H1 (cell line): ENCODE measurements at regions not wholly inside any gene's neighbourhood (a gene's known extent, or its start where the extent isn't known, plus 50 kb on each side); places are given as distances from the start of the nearest gene placed in this dataset.

Experiments
- CTCF ChIA-PET: fragments of 300-600 bp; sonication (Branson Sonifier 250); formaldehyde crosslinking; loops from one replicate; lab custom pipeline; 2021; ENCODE audit not compliant: partially characterized antibody; lab: Charles Lee
- POLR2A ChIA-PET: fragments of 300-600 bp; sonication (Branson Sonifier 250); formaldehyde crosslinking; loops from one replicate; lab custom pipeline; 2021; ENCODE audit warnings: inconsistent platforms; ENCODE audit not compliant: partially characterized antibody; lab: Charles Lee
- DNase-seq, 2 experiments: peaks; one replicate each; pipeline versions ENCODE4 v3.0.0 to v3.0.0-alpha.2; 2010 to 2022; ENCODE audit warnings: low spot score in 2 of 2, low read depth in 1 of 2, mixed read lengths in 1 of 2
- FAIRE-seq: peaks from 2 replicates; lab custom pipeline; 2011; peaks lifted over from hg19 to GRCh38; lab: Jason Lieb, UNC
- H2AFZ ChIP-seq: 2 replicates; pipeline ENCODE4 v1.8.1; 2012; ENCODE audit warnings: low read length, inconsistent platforms
- H2AK5ac ChIP-seq: 2 replicates; pipeline ENCODE4 v1.6.1; 2013; ENCODE audit warnings: low read depth, low read length
- H2BK120ac ChIP-seq: replicated peaks from 2 replicates; pipeline ENCODE3; 2013; ENCODE audit warnings: low read depth, low read length, inconsistent platforms
- H2BK12ac ChIP-seq: 2 replicates; pipeline ENCODE4 v1.6.1; 2013; ENCODE audit warnings: low read depth, low read length
- H2BK15ac ChIP-seq: 2 replicates; pipeline ENCODE4 v1.6.1; 2013; ENCODE audit warnings: low read length
- H2BK20ac ChIP-seq: 2 replicates; pipeline ENCODE4 v1.6.1; 2013; ENCODE audit warnings: low read length
- H2BK5ac ChIP-seq: 2 replicates; pipeline ENCODE4 v1.6.1; 2013; ENCODE audit warnings: low read depth, low read length
- H3K14ac ChIP-seq: 2 replicates; pipeline ENCODE4 v1.6.1; 2013; ENCODE audit warnings: inconsistent platforms; ENCODE audit not compliant: insufficient read length
- H3K18ac ChIP-seq: 2 replicates; pipeline ENCODE4 v1.6.1; 2013; ENCODE audit warnings: low read length; ENCODE audit errors: extremely low read depth
- H3K23ac ChIP-seq: 2 replicates; pipeline ENCODE4 v1.6.1; 2013; ENCODE audit warnings: inconsistent platforms; ENCODE audit not compliant: insufficient read length
- H3K23me2 ChIP-seq: 2 replicates; pipeline ENCODE4 v1.6.1; 2013; ENCODE audit warnings: low read depth, low read length
- H3K27ac ChIP-seq: 2 replicates; pipeline ENCODE4 v1.6.1; 2011; ENCODE audit warnings: low read depth, low read length, inconsistent platforms
- H3K27me3 ChIP-seq, 4 experiments: replicated peaks in 1 of 4; 1 replicate in 1 of 4; 2 replicates in 3 of 4; pipeline versions ENCODE4 v1.6.1 to v1.8.1; 2011 to 2013; ENCODE audit warnings: low read length in 3 of 4, mild to moderate bottlenecking in 3 of 4, inconsistent platforms in 2 of 4, mixed read lengths in 2 of 4, moderate library complexity in 1 of 4; ENCODE audit not compliant: control insufficient read depth in 3 of 4, insufficient read depth in 3 of 4; ENCODE audit errors: extremely low read depth in 1 of 4
- H3K36me3 ChIP-seq, 4 experiments: 2 replicates each; pipeline versions ENCODE4 v1.6.1 to v1.8.1; 2011 to 2013; ENCODE audit warnings: mild to moderate bottlenecking in 4 of 4, low read length in 3 of 4, moderate library complexity in 2 of 4, control low read depth in 1 of 4, inconsistent platforms in 1 of 4; ENCODE audit not compliant: insufficient read depth in 4 of 4, control insufficient read depth in 2 of 4
- H3K4ac ChIP-seq: replicated peaks from 2 replicates; pipeline ENCODE3; 2013; ENCODE audit warnings: low read length, low read depth, mixed read lengths, inconsistent platforms; ENCODE audit not compliant: insufficient read length
- H3K4me1 ChIP-seq, 4 experiments: replicated peaks in 1 of 4; 1 replicate in 1 of 4; 2 replicates in 3 of 4; pipeline versions ENCODE4 v1.6.1 to v1.8.1; 2011 to 2013; ENCODE audit warnings: low read length in 3 of 4, inconsistent platforms in 2 of 4, mixed read lengths in 1 of 4; ENCODE audit not compliant: insufficient read depth in 4 of 4, control insufficient read depth in 3 of 4
- H3K4me2 ChIP-seq, 2 experiments: 2 replicates each; pipeline versions ENCODE4 v1.6.1 to v1.8.1; 2011 to 2013; ENCODE audit warnings: low read depth in 2 of 2, low read length in 2 of 2, control low read depth in 1 of 2, inconsistent platforms in 1 of 2, mild to moderate bottlenecking in 1 of 2; ENCODE audit not compliant: insufficient read depth in 1 of 2
- H3K4me3 ChIP-seq, 4 experiments: fragments of 200-600, 300-600 bp in 1 of 4; sonication (generic), shearing (Covaris generic), sonication (Bioruptor Twin) in 1 of 4; 2 replicates each; pipeline versions ENCODE4 v1.5.1 to v1.8.1; 2011 to 2016; ENCODE audit warnings: low read length in 4 of 4, low read depth in 3 of 4, control low read depth in 2 of 4, inconsistent platforms in 2 of 4, mild to moderate bottlenecking in 2 of 4, mixed read lengths in 1 of 4, moderate library complexity in 1 of 4; ENCODE audit not compliant: insufficient read depth in 2 of 4; ENCODE audit errors: extremely low read depth in 1 of 4
- H3K56ac ChIP-seq: replicated peaks from 2 replicates; pipeline ENCODE3; 2013; ENCODE audit warnings: low read depth, mild to moderate bottlenecking, mixed read lengths, low read length, inconsistent platforms; ENCODE audit not compliant: insufficient read length
- H3K79me1 ChIP-seq: 2 replicates; pipeline ENCODE4 v1.6.1; 2013; ENCODE audit warnings: low read depth, low read length, control low read depth
- H3K79me2 ChIP-seq, 2 experiments: 2 replicates each; pipeline versions ENCODE4 v1.6.1 to v1.8.1; 2012 to 2013; ENCODE audit warnings: low read length in 2 of 2, mild to moderate bottlenecking in 2 of 2, inconsistent platforms in 1 of 2; ENCODE audit not compliant: insufficient read depth in 2 of 2, control insufficient read depth in 1 of 2
- H3K9ac ChIP-seq, 4 experiments: replicated peaks in 1 of 4; 1 replicate in 1 of 4; 2 replicates in 3 of 4; pipeline versions ENCODE4 v1.6.1 to v1.8.1; 2011 to 2013; ENCODE audit warnings: low read depth in 3 of 4, low read length in 3 of 4, control low read depth in 2 of 4, mild to moderate bottlenecking in 2 of 4, moderate library complexity in 2 of 4, inconsistent platforms in 1 of 4; ENCODE audit errors: extremely low read depth in 1 of 4
- H3K9me3 ChIP-seq, 2 experiments: 2 replicates each; pipeline versions ENCODE4 v1.6.1 to v1.8.1; 2012 to 2013; ENCODE audit warnings: mild to moderate bottlenecking in 2 of 2, moderate library complexity in 2 of 2, control low read depth in 1 of 2, inconsistent platforms in 1 of 2, low read depth in 1 of 2, low read length in 1 of 2, mixed read lengths in 1 of 2; ENCODE audit not compliant: insufficient read depth in 2 of 2
- H4K20me1 ChIP-seq, 2 experiments: replicated peaks in 1 of 2; 2 replicates each; pipeline versions ENCODE3 to v1.8.1; 2011 to 2013; ENCODE audit warnings: inconsistent platforms in 2 of 2, low read length in 2 of 2, mild to moderate bottlenecking in 1 of 2; ENCODE audit not compliant: insufficient read depth in 2 of 2, control insufficient read depth in 1 of 2
- H4K5ac ChIP-seq: 2 replicates; pipeline ENCODE4 v1.6.1; 2013; ENCODE audit warnings: low read length, low read depth, mixed read lengths, inconsistent platforms; ENCODE audit not compliant: insufficient read length
- H4K8ac ChIP-seq: 2 replicates; pipeline ENCODE4 v1.8.0; 2013; ENCODE audit warnings: mild to moderate bottlenecking, moderate library complexity, low read length, inconsistent platforms; ENCODE audit not compliant: insufficient read depth; ENCODE audit errors: extremely low read depth
- H4K91ac ChIP-seq: replicated peaks from 2 replicates; pipeline ENCODE3; 2013; ENCODE audit warnings: low read length, mixed read lengths, inconsistent platforms; ENCODE audit not compliant: insufficient read length
- BACH1 ChIP-seq: IDR thresholded peaks from 2 replicates; pipeline ENCODE4 v1.6.1; 2012; ENCODE audit warnings: low read length, improper control_type of control experiment
- GABPA ChIP-seq: IDR thresholded peaks from 2 replicates; pipeline ENCODE4 v1.6.1; 2011; ENCODE audit warnings: mild to moderate bottlenecking, low read length, moderate library complexity, borderline replicate concordance; ENCODE audit not compliant: insufficient read depth
- RXRA ChIP-seq: IDR thresholded peaks from 2 replicates; pipeline ENCODE4 v1.6.1; 2011; ENCODE audit warnings: low read depth, mild to moderate bottlenecking, low read length, moderate library complexity; ENCODE audit not compliant: insufficient read depth
- SIX5 ChIP-seq: IDR thresholded peaks from 2 replicates; pipeline ENCODE4 v1.6.1; 2011; ENCODE audit warnings: mild to moderate bottlenecking, low read depth, low read length
- TAF1 ChIP-seq: IDR thresholded peaks from 2 replicates; pipeline ENCODE4 v1.6.1; 2011; ENCODE audit warnings: mild to moderate bottlenecking, low read depth, low read length
- WGBS, 2 experiments: shearing (Covaris generic) in 1 of 2; methylation state at CpG; one replicate each; pipeline versions ENCODE4 v1.1.6 to v1.1.7; 2013 to 2015; ENCODE audit warnings: low lambda C conversion rate in 2 of 2, mixed read lengths in 2 of 2, inconsistent platforms in 1 of 2, low coverage in 1 of 2, missing lambda C conversion rate in 1 of 2; ENCODE audit not compliant: insufficient replicate concordance in 2 of 2, insufficient coverage in 1 of 2, insufficient read length in 1 of 2; ENCODE audit errors: extremely low coverage in 1 of 2, missing lambda C conversion rate in 1 of 2; 5-methylcytosine and 5-hydroxymethylcytosine counted together

DNA sequence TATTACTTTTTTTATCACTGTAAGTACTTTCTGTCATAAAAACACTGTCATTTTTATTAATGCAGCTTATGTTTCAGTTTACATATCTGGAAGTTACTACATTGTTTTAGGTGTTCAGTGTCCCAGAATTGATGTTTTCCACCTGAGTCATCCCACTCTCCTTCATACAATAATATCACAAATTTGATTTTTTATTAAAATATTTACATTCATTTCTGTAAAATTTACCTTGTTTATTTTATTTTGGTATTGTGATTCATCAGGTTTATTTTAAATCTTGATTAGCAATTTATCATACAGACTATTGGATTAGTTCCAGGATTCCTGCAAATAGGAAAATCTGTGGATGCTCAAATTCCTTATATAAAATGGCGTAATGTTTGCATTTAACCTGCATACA, 1662.9 kb downstream of the SUCLG1 start:
- H3K56ac ChIP-seq, result no peak overlapping the region
- no peak for DNase-seq
- POLR2A ChIA-PET, result no interaction called here

More for the DNA sequence above, 1662.9 kb downstream of the SUCLG1 start:
- Histone ChIP-seq H4K91ac (no peak overlapping the region), H3K14ac (no peak overlapping the region), H3K79me2 (no peaks in the 10 kb centered on the region), H4K8ac (no peak overlapping the region), H3K23me2 (no peaks in the 10 kb centered on the region), H3K4me2 (no peak overlapping the region), H3K27me3 (no peaks in the 10 kb centered on the region), H3K79me1 (no peaks in the 10 kb centered on the region), H4K5ac (no peak overlapping the region), H2BK12ac (no peak overlapping the region), H2AFZ (no peak overlapping the region), H3K9ac (no peak overlapping the region), H2BK15ac (no peak overlapping the region), H3K23ac (no peak overlapping the region), H3K18ac (no peak overlapping the region), H4K20me1 (no peaks in the 10 kb centered on the region), H3K27ac (no peak overlapping the region), H2BK20ac (no peak overlapping the region), H3K36me3 (no peaks in the 10 kb centered on the region), H2BK120ac (no peak overlapping the region), H2BK5ac (no peak overlapping the region), H3K4me1 (peaks cover 0 to 3% (median 0%) of the 10 kb centered on the region in 4 experiments; a peak in 1 of 7 replicates), H3K9me3 (no peaks in the 10 kb centered on the region), H3K4me3 (no peak overlapping the region), H3K4ac (no peak overlapping the region), H2AK5ac (no peak overlapping the region)
- WGBS, 2 experiments, result 90% methylated on average over 1 of the region's 1 CpG; no CpG with 5 or more reads in 1 of the 2 experiments
- no peak for FAIRE-seq
- CTCF ChIA-PET, result no interaction called here
- TF ChIP-seq TAF1 (no peak), SIX5 (no peak), RXRA (no peak), BACH1 (no peak), GABPA (no peak)
